IMR-90 (cell line): ENCODE measurements at regions not wholly inside any gene's neighbourhood (a gene's known extent, or its start where the extent isn't known, plus 50 kb on each side); places are given as distances from the start of the nearest gene placed in this dataset.

ENCODE experiments used
- ATAC-seq: fragments of 200-7000 bp; cut with Tn5 transposase; 2 replicates; pipeline ENCODE4 v1.9.1; 2020; ENCODE audit warnings: low read depth, mild to moderate bottlenecking, moderate library complexity
- BruUV-seq: library from RNA; stranded (reverse); fragments of 400-500 nt; replicated peaks from 2 replicates; lab custom pipeline; 2021; lab: Mats Ljungman, UMichigan
- CTCF ChIA-PET: fragments of 300-600 bp; formaldehyde crosslinking; extraction: SDS; loops from one replicate; lab custom pipeline; 2021; ENCODE audit warnings: antibody characterized with exemption; lab: Yijun Ruan, JAX
- POLR2A ChIA-PET: fragments of 300-600 bp; sonication (Branson Sonifier 250); formaldehyde crosslinking; loops from one replicate; lab custom pipeline; 2022; ENCODE audit warnings: antibody characterized with exemption; ENCODE audit not compliant: unreplicated experiment; lab: Charles Lee
- DNase-seq: peaks from one replicate; pipeline ENCODE4 v3.0.0; 2013
- H2AFZ ChIP-seq: replicated peaks from 2 replicates; pipeline ENCODE3; 2013; ENCODE audit warnings: low read length, mild to moderate bottlenecking; ENCODE audit not compliant: poor library complexity
- H2AK5ac ChIP-seq: 2 replicates; pipeline ENCODE4 v1.6.1; 2013; ENCODE audit warnings: low read depth, low read length, inconsistent platforms
- H2AK9ac ChIP-seq: replicated peaks from 2 replicates; pipeline ENCODE3; 2013; ENCODE audit warnings: mild to moderate bottlenecking, low read depth, low read length, moderate library complexity; ENCODE audit not compliant: poor library complexity
- H2BK120ac ChIP-seq: 2 replicates; pipeline ENCODE4 v1.6.1; 2013; ENCODE audit warnings: low read depth, low read length, inconsistent platforms
- H2BK15ac ChIP-seq: 3 replicates; pipeline ENCODE4 v1.6.1; 2013; ENCODE audit warnings: low read depth, low read length, inconsistent platforms
- H2BK20ac ChIP-seq: 2 replicates; pipeline ENCODE4 v1.6.1; 2013; ENCODE audit warnings: low read depth, mild to moderate bottlenecking, inconsistent platforms, low read length, moderate library complexity
- H2BK5ac ChIP-seq: 2 replicates; pipeline ENCODE4 v1.6.1; 2013; ENCODE audit warnings: mild to moderate bottlenecking, low read depth, low read length, inconsistent platforms; ENCODE audit not compliant: poor library complexity, severe bottlenecking
- H3K14ac ChIP-seq: replicated peaks from 2 replicates; pipeline ENCODE4 v1.6.1; 2013; ENCODE audit warnings: low read depth, low read length, inconsistent platforms
- H3K18ac ChIP-seq: 2 replicates; pipeline ENCODE4 v1.6.1; 2013; ENCODE audit warnings: low read depth, low read length, control low read depth
- H3K23ac ChIP-seq: 2 replicates; pipeline ENCODE4 v1.6.1; 2013; ENCODE audit warnings: low read depth, low read length, inconsistent platforms
- H3K27ac ChIP-seq: 2 replicates; pipeline ENCODE4 v1.5.1; 2013; ENCODE audit warnings: mild to moderate bottlenecking, control low read depth, low read length; ENCODE audit not compliant: insufficient read depth
- H3K27me3 ChIP-seq: 2 replicates; pipeline ENCODE4 v1.6.1; 2013; ENCODE audit warnings: low read length; ENCODE audit not compliant: control insufficient read depth, insufficient read depth
- H3K36me3 ChIP-seq: 2 replicates; pipeline ENCODE4 v1.6.1; 2013; ENCODE audit warnings: low read length, mixed read lengths; ENCODE audit not compliant: control insufficient read depth, insufficient read depth
- H3K4ac ChIP-seq: 2 replicates; pipeline ENCODE4 v1.6.1; 2013; ENCODE audit warnings: low read depth, low read length, inconsistent platforms
- H3K4me1 ChIP-seq: 2 replicates; pipeline ENCODE4 v1.6.1; 2013; ENCODE audit warnings: low read length, mixed read lengths; ENCODE audit not compliant: control insufficient read depth, insufficient read depth
- H3K4me2 ChIP-seq: 2 replicates; pipeline ENCODE4 v1.6.1; 2013; ENCODE audit warnings: low read depth, mild to moderate bottlenecking, control low read depth, low read length, moderate library complexity
- H3K4me3 ChIP-seq: 2 replicates; pipeline ENCODE4 v1.5.1; 2013; ENCODE audit warnings: low read depth, mild to moderate bottlenecking, control low read depth, low read length, moderate library complexity; ENCODE audit not compliant: insufficient read depth
- H3K56ac ChIP-seq: 2 replicates; pipeline ENCODE4 v1.6.1; 2013; ENCODE audit warnings: low read length, inconsistent platforms; ENCODE audit not compliant: insufficient read depth; ENCODE audit errors: extremely low read depth
- H3K79me1 ChIP-seq, 2 experiments: 2 replicates each; pipeline ENCODE4 v1.6.1; 2013; ENCODE audit warnings: low read length in 2 of 2, inconsistent platforms in 1 of 2, low read depth in 1 of 2
- H3K9ac ChIP-seq: 2 replicates; pipeline ENCODE4 v1.6.1; 2013; ENCODE audit warnings: low read depth, low read length, control low read depth
- H3K9me1 ChIP-seq: 2 replicates; pipeline ENCODE4 v1.6.1; 2013; ENCODE audit warnings: low read length, inconsistent platforms; ENCODE audit not compliant: insufficient read depth
- H3K9me3 ChIP-seq: 2 replicates; pipeline ENCODE4 v1.6.1; 2013; ENCODE audit warnings: low read length; ENCODE audit not compliant: control insufficient read depth, insufficient read depth
- H4K20me1 ChIP-seq: 2 replicates; pipeline ENCODE4 v1.6.1; 2013; ENCODE audit warnings: low read length, inconsistent platforms; ENCODE audit not compliant: insufficient read depth
- H4K5ac ChIP-seq: 2 replicates; pipeline ENCODE4 v1.6.1; 2013; ENCODE audit warnings: mild to moderate bottlenecking, low read depth, low read length, control low read depth
- H4K8ac ChIP-seq, 2 experiments: 2 replicates each; pipeline ENCODE4 v1.6.1; 2013; ENCODE audit warnings: low read depth in 2 of 2, low read length in 2 of 2, control low read depth in 1 of 2, inconsistent platforms in 1 of 2
- H4K91ac ChIP-seq: 2 replicates; pipeline ENCODE4 v1.6.1; 2013; ENCODE audit warnings: low read depth, low read length, inconsistent platforms; ENCODE audit not compliant: insufficient read depth
- CHD1 ChIP-seq: IDR thresholded peaks from 2 replicates; pipeline ENCODE4 v1.6.1; 2012; ENCODE audit warnings: low read depth, low read length, improper control_type of control experiment
- FOS ChIP-seq: fragments of 150-350 bp; IDR thresholded peaks from 2 replicates; pipeline ENCODE4 v1.6.1; 2016; ENCODE audit warnings: low read depth, low read length
- NFE2L2 ChIP-seq: fragments of 150-350 bp; IDR thresholded peaks from 2 replicates; pipeline ENCODE4 v1.6.1; 2016; ENCODE audit warnings: low read depth, mild to moderate bottlenecking, low read length
- POLR2A ChIP-seq: IDR thresholded peaks from 2 replicates; pipeline ENCODE4 v1.6.1; 2012; ENCODE audit warnings: mild to moderate bottlenecking, low read depth, low read length
- RCOR1 ChIP-seq: IDR thresholded peaks from 2 replicates; pipeline ENCODE4 v1.6.1; 2012; ENCODE audit warnings: mild to moderate bottlenecking, low read length, improper control_type of control experiment; ENCODE audit not compliant: insufficient replicate concordance
- RFX5 ChIP-seq: IDR thresholded peaks from 2 replicates; pipeline ENCODE4 v1.8.0; 2012; ENCODE audit warnings: low read depth, mild to moderate bottlenecking, low read length, moderate library complexity
- USF2 ChIP-seq: fragments of 150-350 bp; IDR thresholded peaks from 2 replicates; pipeline ENCODE4 v1.6.1; 2017; ENCODE audit warnings: mild to moderate bottlenecking, antibody characterized with exemption, low read length, low read depth
- WGBS, 2 experiments: methylation state at CpG; one replicate each; pipeline versions ENCODE4 v1.1.5 to v1.1.7; 2013; ENCODE audit warnings: missing lambda C conversion rate in 2 of 2; ENCODE audit not compliant: insufficient read length in 1 of 2; ENCODE audit errors: extremely low coverage in 2 of 2; 5-methylcytosine and 5-hydroxymethylcytosine counted together
- dilution Hi-C: fragments of 300-500 bp; cut with HindIII; formaldehyde crosslinking; loops from one replicate; pipeline ENCODE4 v1.14.3; 2018; ENCODE audit warnings: low sequenced_read_pairs; ENCODE audit not compliant: unreplicated experiment
- in situ Hi-C: fragments of 300-500 bp; cut with MboI; formaldehyde crosslinking; loops from 3 replicates; pipeline ENCODE4 v1.14.3; 2019; ENCODE audit warnings: low sequenced_read_pairs, inconsistent platforms, mixed read lengths
- intact Hi-C: fragments of 100-400 bp; cut with micrococcal nuclease; formaldehyde crosslinking; loops from 2 replicates; pipeline ENCODE4 v1.10.0; 2022
- TF ChIP-seq, protein P1 (sequence below): fragments of 150-350 bp; IDR thresholded peaks from 2 replicates; pipeline ENCODE4 v1.6.1; 2016; ENCODE audit warnings: low read depth, mild to moderate bottlenecking, low read length, moderate library complexity, borderline replicate concordance

DNA sequence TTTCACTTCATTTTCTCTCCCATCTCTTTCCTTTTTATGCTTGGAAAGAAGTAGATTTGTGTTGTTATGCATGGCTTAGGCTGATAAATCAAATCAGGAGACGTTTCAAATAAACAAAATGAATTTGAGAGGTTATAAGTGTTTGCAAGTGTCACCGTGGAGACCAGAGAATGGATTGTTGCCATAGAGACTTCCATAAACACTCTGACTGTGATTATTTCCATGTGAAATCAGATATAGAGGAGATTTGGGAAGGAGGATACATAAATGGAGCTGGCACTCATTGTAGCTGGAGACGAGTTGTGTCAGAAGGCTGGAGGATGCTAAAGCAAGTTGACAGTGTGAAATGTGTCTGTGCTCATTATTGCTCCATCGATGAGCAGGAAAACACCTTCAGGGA lies 84.2 kb upstream of the PCSK1 start:
- Histone ChIP-seq H2AK5ac (no peak overlapping the region), H3K56ac (no peak overlapping the region), H3K27me3 (no peaks in the 10 kb centered on the region), H3K4ac (no peak overlapping the region), H3K79me1 (no peaks in the 10 kb centered on the region), H3K36me3 (no peaks in the 10 kb centered on the region), H3K23ac (no peak overlapping the region), H3K9ac (no peak overlapping the region), H2BK120ac (no peak overlapping the region), H2BK15ac (no peak overlapping the region), H3K4me1 (peaks cover 5% of the 10 kb centered on the region), H2AFZ (no peak overlapping the region), H3K27ac (peak overlapping the region; percentile 23; the same call in 1 of the 2 replicates), H3K4me2 (peak overlapping the region; percentile 74; the same call in 1 of the 2 replicates), H2AK9ac (no peak overlapping the region), H2BK20ac (no peak overlapping the region), H4K5ac (no peak overlapping the region), H3K14ac (no peak overlapping the region), H4K20me1 (no peaks in the 10 kb centered on the region), H4K91ac (no peak overlapping the region), H3K18ac (no peak overlapping the region; the same call in 1 of the 2 replicates), H3K9me1 (0 out of 2 replicates have a peak, but pooled peaks cover 3% of the 10 kb centered on the region), H2BK5ac (no peak overlapping the region), H3K4me3 (no peak overlapping the region), H3K9me3 (no peaks in the 10 kb centered on the region), H4K8ac (no peak overlapping the region)
- intact Hi-C loops (no loop called here), dilution Hi-C loops (no loop called here), in situ Hi-C loops (no loop called here)
- ChIA-PET CTCF (no interaction called here), POLR2A (no interaction called here)
- ATAC-seq (no peak; the same call in 1 of the 2 replicates), DNase-seq (peak; percentile 73)
- TF ChIP-seq POLR2A (no peak), NFE2L2 (no peak), RFX5 (no peak), RCOR1 (no peak), USF2 (no peak), FOS (no peak), CHD1 (no peak)
- TF ChIP-seq, protein P1, sequence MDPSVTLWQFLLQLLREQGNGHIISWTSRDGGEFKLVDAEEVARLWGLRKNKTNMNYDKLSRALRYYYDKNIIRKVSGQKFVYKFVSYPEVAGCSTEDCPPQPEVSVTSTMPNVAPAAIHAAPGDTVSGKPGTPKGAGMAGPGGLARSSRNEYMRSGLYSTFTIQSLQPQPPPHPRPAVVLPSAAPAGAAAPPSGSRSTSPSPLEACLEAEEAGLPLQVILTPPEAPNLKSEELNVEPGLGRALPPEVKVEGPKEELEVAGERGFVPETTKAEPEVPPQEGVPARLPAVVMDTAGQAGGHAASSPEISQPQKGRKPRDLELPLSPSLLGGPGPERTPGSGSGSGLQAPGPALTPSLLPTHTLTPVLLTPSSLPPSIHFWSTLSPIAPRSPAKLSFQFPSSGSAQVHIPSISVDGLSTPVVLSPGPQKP = no peak
- no CpG with 5 or more reads among the region's 4 CpGs for WGBS, 2 experiments
- no TSS peak for BruUV-seq
